Kidney tubule cell (primary cell): ENCODE measurements at regions not wholly inside any gene's neighbourhood (a gene's known extent, or its start where the extent isn't known, plus 50 kb on each side); places are given as distances from the start of the nearest gene placed in this dataset.
A peak's percentile ranks its signal among the peaks of the same experiment; 100 is the strongest.

ENCODE experiments used
- DNase-seq: peaks from one replicate; pipeline ENCODE4 v3.0.0-alpha.2; 2018; ENCODE audit warnings: low spot score

GRCh38 chr1:209510063-209510462, 73.5 kb upstream of the CAMK1G start:
- DNase-seq: no peak

- DNase-seq: peak; percentile 13
Observed at GRCh38 chr1:209511169-209511568, 72.3 kb upstream of the CAMK1G start.

- no peak for DNase-seq
Observed at GRCh38 chr1:209512821-209513220, 70.7 kb upstream of the CAMK1G start.

- peak; percentile 72 for DNase-seq
Observed at GRCh38 chr1:209513226-209513625, 70.3 kb upstream of the CAMK1G start.

GRCh38 chr1:209516771-209517680, 66.5 kb upstream of the CAMK1G start:
- DNase-seq: no peak

GRCh38 chr1:209517681-209518050, 65.8 kb upstream of the CAMK1G start:
- no peak for DNase-seq

GRCh38 chr1:209519786-209520185, 63.7 kb upstream of the CAMK1G start:
- DNase-seq: no peak

GRCh38 chr1:209522826-209523225, 60.7 kb upstream of the CAMK1G start:
- DNase-seq: no peak

GRCh38 chr1:209526137-209526536, 57.4 kb upstream of the CAMK1G start:
- DNase-seq: no peak

GRCh38 chr1:209527372-209527771, 56.1 kb upstream of the CAMK1G start:
- peak; percentile 92 for DNase-seq

- DNase-seq: peak; percentile 98
Observed at GRCh38 chr1:209527993-209528717, 55.4 kb upstream of the CAMK1G start.

- no peak for DNase-seq
Observed at GRCh38 chr1:209529233-209529632, 54.3 kb upstream of the CAMK1G start.

- no peak for DNase-seq
Observed at GRCh38 chr1:209531006-209531405, 52.5 kb upstream of the CAMK1G start.

- no peak for DNase-seq
Observed at GRCh38 chr1:209531549-209531948, 52.0 kb upstream of the CAMK1G start.
